ENCODE measurements at regions not wholly inside any gene's neighbourhood (a gene's known extent, or its start where the extent isn't known, plus 50 kb on each side); places are given as distances from the start of the nearest gene placed in this dataset.
A peak's percentile ranks its signal among the peaks of the same experiment; 100 is the strongest.
"Not testable (repeated sequence)": the region's sequence is repeated elsewhere in the genome, so short reads cannot be mapped to it uniquely, and the experiment has no call there.

DNA sequence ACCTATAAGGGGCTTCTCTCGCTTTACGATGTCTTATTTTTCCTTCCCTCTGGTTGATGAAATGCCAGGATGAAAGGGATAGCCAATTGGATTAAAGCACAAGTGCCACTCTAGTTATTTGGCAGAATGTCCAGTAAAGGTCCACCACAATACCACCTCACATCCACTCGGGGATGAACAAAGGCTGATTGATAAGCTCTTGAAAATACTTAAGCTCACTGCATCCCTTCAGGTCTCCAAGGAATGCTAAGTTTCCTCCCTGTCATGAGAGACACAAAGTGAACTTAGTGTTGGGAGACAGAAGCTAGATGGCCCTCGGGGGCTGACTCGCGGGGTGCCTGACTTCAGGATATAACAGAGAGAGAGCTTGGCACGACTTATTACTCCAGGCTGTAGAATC, 185.9 kb upstream of the ZNF644 start:
- DNase-seq: not testable (repeated sequence)

- DNase-seq: not testable (repeated sequence)
Observed at GRCh38 chr1:91204150-91204549, 182.3 kb upstream of the ZNF644 start.

DNA sequence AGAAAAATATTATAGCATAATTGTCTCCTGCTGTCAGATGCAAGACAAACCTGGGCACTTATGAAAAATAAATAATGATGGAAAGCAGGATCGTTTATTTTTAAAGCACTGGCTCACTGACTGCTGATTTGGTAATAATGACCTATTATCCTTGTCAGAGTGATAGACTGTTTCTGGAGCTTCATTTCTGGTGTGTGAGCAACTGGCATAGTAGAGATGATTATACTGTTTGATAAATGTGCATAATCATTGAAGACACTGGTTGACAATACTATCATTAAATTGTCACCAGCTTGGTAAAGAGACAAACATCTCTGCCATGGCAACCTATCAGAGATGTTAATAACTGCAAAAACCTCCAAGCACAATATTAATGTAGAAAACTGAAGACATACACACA, 179.9 kb upstream of the ZNF644 start:
- DNase-seq: peak; percentile 1

- DNase-seq: no peak
Observed at GRCh38 chr1:91201176-91201575, 179.3 kb upstream of the ZNF644 start.

DNA sequence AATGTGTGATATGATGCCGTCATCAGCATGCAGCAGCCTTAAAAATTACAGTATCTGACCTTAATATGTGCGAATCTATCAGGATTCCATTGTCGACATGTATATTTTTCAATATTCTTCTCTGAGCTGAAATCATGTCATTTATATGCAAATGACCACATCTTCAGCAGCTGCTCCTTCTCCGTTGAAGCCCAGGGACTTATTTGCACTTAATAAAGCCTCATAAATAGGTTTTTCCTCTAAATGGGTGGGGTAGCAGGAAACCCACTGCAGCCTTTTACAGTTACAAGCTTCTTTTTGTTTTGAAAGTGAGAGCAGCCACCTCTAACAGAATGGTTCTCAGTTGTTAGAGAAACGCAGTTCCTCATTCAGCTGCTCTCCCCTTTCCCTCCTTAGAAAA, 178.8 kb upstream of the ZNF644 start:
- DNase-seq: no peak

- no peak for DNase-seq
Observed at GRCh38 chr1:91199988-91200387, 178.2 kb upstream of the ZNF644 start.

DNA sequence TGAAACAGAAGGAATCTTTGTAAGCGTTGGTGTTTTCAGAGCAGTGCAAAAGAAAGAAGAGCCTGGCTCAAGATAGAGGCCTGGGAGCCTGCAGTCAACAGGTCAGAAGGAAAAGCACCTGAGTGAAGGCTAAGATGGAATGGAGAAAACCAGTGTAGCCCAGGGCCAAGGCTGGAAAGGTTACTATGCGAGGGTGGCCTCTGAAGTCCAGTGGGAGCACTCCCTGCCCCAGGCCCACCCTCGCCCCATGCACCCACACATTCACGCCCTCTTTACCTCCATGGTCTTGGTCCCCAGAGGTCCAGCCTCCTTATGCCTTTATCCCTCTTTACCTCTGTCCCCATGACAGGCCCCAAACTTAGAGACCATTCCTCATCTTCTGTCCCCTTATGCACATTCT, 169.2 kb upstream of the ZNF644 start:
- DNase-seq: no peak

DNA sequence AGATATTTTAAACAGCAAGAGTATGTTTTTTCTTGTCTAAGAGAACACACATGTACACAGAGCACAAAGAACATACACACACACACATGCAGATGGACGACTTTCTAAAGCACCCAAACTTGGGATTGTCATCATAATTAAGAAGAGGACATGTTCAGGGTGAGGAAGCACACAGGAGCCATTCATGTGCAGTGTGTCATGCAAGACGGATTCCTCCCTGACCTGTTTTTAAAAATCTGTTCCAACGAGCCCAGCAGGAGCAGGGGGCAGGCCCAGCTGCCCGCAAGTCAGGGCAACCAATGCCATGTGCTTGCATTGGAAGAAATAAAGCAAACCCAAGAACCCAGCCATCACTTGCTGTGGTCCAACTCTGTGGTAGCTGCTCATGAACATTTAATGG, 167.3 kb upstream of the ZNF644 start:
- DNase-seq: no peak

GRCh38 chr1:91182807-91183206, 161.0 kb upstream of the ZNF644 start:
- not testable (repeated sequence) for DNase-seq

DNA sequence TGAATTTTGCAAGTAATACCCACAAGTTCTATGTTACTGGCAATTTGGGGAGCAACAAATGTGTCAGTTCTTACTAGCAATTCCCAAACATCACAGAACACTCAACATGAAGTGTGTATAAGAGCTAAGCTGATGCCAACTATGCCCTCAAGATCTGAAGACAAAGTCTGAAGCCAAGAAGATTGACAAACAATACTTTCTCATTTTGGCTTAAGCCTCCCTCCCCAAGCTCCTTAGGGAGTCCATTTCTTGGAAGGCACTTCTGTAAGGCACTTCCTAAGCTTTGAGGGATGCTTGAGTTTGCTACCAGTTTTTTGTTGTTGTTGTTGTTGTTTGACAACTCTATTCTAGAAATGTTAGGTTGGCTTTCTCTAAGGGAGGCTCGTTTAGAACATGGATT, 154.4 kb upstream of the ZNF644 start:
- DNase-seq: no peak

- no peak for DNase-seq
Observed at GRCh38 chr1:91174734-91175133, 152.9 kb upstream of the ZNF644 start.

- DNase-seq: no peak
Observed at GRCh38 chr1:91173346-91173890, 151.6 kb upstream of the ZNF644 start.

DNA sequence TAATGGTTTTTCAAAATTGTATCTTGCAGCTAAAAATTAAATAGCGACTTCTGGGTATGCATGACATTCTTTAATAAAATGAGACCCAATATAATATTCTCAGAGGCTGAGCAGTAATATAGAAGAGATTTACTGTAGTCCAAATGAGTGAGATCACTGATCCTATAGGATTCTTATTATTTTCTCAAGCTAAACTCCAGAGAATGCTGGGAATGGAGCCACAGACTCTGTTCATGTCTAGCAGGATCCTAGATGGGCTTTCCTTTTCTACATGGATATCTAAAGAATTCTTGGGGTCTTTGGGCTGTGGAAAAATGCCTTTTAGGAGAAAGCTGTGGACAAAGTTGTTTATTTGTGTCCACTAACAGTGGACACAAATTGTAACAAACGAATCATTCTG, 150.7 kb upstream of the ZNF644 start:
- DNase-seq: no peak

- DNase-seq: no peak
Observed at GRCh38 chr1:91171898-91172297, 150.1 kb upstream of the ZNF644 start.

- no peak for DNase-seq
Observed at GRCh38 chr1:91170571-91170970, 148.7 kb upstream of the ZNF644 start.

- DNase-seq: no peak
Observed at GRCh38 chr1:91166106-91166712, 144.4 kb upstream of the ZNF644 start.

DNA sequence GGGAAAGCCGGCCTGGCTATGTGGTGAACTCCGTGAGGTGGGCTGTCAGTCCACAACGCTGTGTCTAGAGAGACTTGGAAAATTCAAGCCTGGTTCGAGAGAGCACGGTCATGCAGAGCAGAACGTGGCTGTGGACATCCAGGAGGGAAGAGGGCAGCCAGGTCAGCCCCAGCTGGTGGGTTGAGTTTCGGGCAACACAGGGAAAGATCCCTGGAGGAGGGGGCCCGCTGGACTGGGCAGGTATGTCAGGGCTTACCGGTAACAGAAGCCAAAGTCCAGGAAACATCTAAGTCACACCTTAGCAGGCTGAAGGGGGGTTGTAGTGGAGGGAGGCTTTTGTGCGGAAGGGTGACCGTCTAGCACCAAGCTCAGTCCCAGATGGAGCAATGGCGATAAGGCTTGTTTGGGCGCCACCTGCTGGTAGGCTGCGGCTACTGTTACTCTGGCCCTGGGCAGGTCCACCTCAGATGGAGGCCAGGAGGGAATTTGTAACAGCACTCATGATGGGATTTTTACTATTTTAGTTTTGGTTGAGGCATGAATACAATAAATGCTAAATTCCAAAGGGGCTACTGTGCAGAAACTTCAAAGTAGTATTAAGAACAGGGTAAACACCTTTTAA, 143.3 kb upstream of the ZNF644 start:
- no peak for DNase-seq

- DNase-seq: no peak
Observed at GRCh38 chr1:91162613-91163012, 140.8 kb upstream of the ZNF644 start.

- no peak for DNase-seq
Observed at GRCh38 chr1:91161749-91162148, 139.9 kb upstream of the ZNF644 start.

DNA sequence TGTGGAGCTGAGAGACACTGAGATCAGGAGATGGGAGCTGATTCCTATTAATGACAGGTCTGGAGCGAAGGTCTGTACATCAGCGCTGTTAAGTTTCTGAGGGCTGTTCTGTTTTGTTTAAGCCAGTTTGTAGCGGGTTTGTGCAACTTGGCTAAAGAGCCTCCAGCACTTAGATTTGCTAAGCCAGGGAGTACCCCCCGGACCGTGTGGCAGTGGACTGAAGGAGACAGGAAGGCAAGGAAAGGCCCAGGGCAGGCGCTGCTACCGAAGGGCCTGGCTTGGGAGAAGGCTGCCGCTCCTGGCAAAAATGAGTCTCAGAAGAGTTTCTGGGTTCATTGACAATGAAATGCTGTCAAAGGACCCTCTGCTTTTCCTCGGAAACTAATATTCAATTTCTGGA, 139.3 kb upstream of the ZNF644 start:
- DNase-seq: no peak

GRCh38 chr1:91160363-91161075, 138.7 kb upstream of the ZNF644 start:
- DNase-seq: no peak

- DNase-seq: no peak
Observed at GRCh38 chr1:91153341-91153740, 131.5 kb upstream of the ZNF644 start.

DNA sequence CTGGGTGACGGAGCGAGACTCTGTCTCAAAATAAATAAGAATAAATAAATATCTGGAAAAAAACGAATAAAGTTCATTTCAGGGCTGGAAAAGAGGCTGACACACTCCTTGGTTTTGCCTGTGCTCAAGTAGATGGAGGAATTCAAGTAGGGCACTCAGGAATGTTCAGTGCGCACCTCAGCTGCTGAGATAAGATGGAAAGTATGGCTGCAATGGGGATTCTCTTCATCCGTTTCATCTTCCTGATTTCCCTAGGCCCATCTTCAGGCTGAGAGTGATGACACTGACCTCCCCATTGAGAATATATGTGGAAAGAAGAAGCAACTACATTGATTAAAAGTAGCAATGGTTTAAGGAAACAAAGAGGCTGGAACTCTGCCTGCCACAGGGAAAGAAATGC, 130.5 kb upstream of the ZNF644 start:
- DNase-seq: no peak

DNA sequence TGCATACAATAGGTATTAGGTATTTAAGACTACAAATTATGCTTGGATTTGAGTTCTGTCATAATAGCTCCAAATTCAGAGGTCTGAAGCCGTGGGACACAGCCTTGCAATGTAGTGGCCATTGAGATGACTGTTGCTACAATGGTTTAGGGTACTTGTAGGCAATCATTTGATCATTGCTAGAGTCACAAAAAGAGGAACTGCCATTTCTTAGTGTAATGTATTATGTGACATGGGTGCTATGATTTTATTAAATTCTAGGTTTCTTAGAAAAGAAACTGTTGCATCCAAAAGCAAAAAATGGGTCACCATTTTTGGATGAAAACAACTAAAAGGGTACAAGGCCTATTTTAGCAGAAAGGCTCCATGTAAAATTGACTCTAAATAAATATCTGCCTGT, 129.9 kb upstream of the ZNF644 start:
- no peak for DNase-seq
